Sigmoid colon (tissue), 6 donors: ENCODE measurements at regions not wholly inside any gene's neighbourhood (a gene's known extent, or its start where the extent isn't known, plus 50 kb on each side); places are given as distances from the start of the nearest gene placed in this dataset.

Source experiments
- DNase-seq: peaks from one replicate; pipeline ENCODE4 v3.0.0-alpha.2; 2019
- H3K27ac ChIP-seq, 4 donors: fragments of 200-600 bp; sonication (generic); one replicate each; pipeline ENCODE4 v1.5.1; 2016 to 2019; ENCODE audit warnings: mild to moderate bottlenecking in 1 of 4
- H3K27me3 ChIP-seq, 3 donors: fragments of 200-600 bp; sonication (generic); one replicate each; pipeline ENCODE4 v1.5.1; 2019; ENCODE audit warnings: mild to moderate bottlenecking in 1 of 3
- H3K36me3 ChIP-seq, 4 donors: fragments of 200-600 bp; sonication (generic); one replicate each; pipeline ENCODE4 v1.5.1; 2016 to 2019
- H3K4me1 ChIP-seq, 4 donors: fragments of 200-600 bp; sonication (generic); one replicate each; pipeline ENCODE4 v1.5.1; 2017 to 2019
- H3K4me3 ChIP-seq, 4 donors: fragments of 200-600 bp; sonication (generic); one replicate each; pipeline ENCODE4 v1.5.1; 2017 to 2019; ENCODE audit warnings: mild to moderate bottlenecking in 2 of 4, moderate library complexity in 1 of 4
- H3K9me3 ChIP-seq, 4 donors: fragments of 200-600 bp in 3 of 4; sonication (generic) in 3 of 4; one replicate each; pipeline versions ENCODE4 v1.5.1 to v1.6.1; 2013 to 2019
- CTCF ChIP-seq, 4 experiments: fragments of 450-650 bp in 3 of 4; fragments of 200-600 bp in 1 of 4; IDR thresholded peaks; one replicate each; pipeline ENCODE4 v1.5.1; 2016 to 2019; ENCODE audit warnings: antibody characterized with exemption in 4 of 4, mild to moderate bottlenecking in 3 of 4, moderate library complexity in 2 of 4
- EP300 ChIP-seq, 4 donors: sonication (generic); formaldehyde crosslinking; IDR thresholded peaks; one replicate each; pipeline ENCODE4 v1.6.1; 2017; ENCODE audit warnings: antibody characterized with exemption in 4 of 4
- POLR2A ChIP-seq, 2 donors: fragments of 450-650 bp; IDR thresholded peaks; one replicate each; pipeline ENCODE4 v1.6.1; 2016; ENCODE audit warnings: antibody characterized with exemption in 2 of 2, mild to moderate bottlenecking in 2 of 2, moderate library complexity in 2 of 2
- POLR2AphosphoS5 ChIP-seq, 4 donors: sonication (generic); formaldehyde crosslinking; IDR thresholded peaks; one replicate each; pipeline ENCODE4 v1.6.1; 2017; ENCODE audit warnings: antibody characterized with exemption in 4 of 4
- WGBS, 2 donors: extraction: QIAGEN DNeasy Blood & Tissue Kit; methylation state at CpG; one replicate each; pipeline ENCODE4 v1.1.7; 2013; 5-methylcytosine and 5-hydroxymethylcytosine counted together
- intact Hi-C: fragments of 100-400 bp; cut with DNase I; formaldehyde crosslinking; loops from one replicate; pipeline ENCODE4 v1.15.1; 2023
- donor health status: healthy with polysubstance abuse.
- donor health status: healthy.

GRCh38 chr16:54707813-54708212 is 222.9 kb upstream of the IRX5 start:
- Histone ChIP-seq H3K4me1 (no peaks in the 10 kb centered on the region), H3K27me3 (no peaks in the 10 kb centered on the region), H3K4me3 (no peak overlapping the region), H3K9me3 (no peaks in the 10 kb centered on the region), H3K27ac (no peak overlapping the region), H3K36me3 (no peaks in the 10 kb centered on the region)
- 76 to 87% methylated on average over 2 of the region's 2 CpGs for WGBS, 2 donors
- intact Hi-C loops: no loop called here
- TF ChIP-seq EP300 (IDR thresholded peaks at IDR 0.05) (no peak), POLR2AphosphoS5 (IDR thresholded peaks at IDR 0.05) (no peak), POLR2A (IDR thresholded peaks at IDR 0.05) (no peak), CTCF (IDR thresholded peaks at IDR 0.05) (no peak)
- DNase-seq: no peak

GRCh38 chr16:54706406-54706805 is 224.3 kb upstream of the IRX5 start:
- peaks cover 0 to 4% (median 0%) of the 10 kb centered on the region in 4 donors for H3K9me3 ChIP-seq
- no peak overlapping the region for H3K27ac ChIP-seq
- TF ChIP-seq EP300 (IDR thresholded peaks at IDR 0.05) (no peak), CTCF (IDR thresholded peaks at IDR 0.05) (no peak), POLR2A (IDR thresholded peaks at IDR 0.05) (no peak), POLR2AphosphoS5 (IDR thresholded peaks at IDR 0.05) (no peak)
- no peaks in the 10 kb centered on the region for H3K36me3 ChIP-seq
- intact Hi-C loops: no loop called here
- no peak for DNase-seq
- WGBS, 2 donors: 78 to 82% methylated on average over 2 of the region's 2 CpGs
- no peak overlapping the region for H3K4me3 ChIP-seq
- H3K4me1 ChIP-seq: no peaks in the 10 kb centered on the region
- H3K27me3 ChIP-seq: no peaks in the 10 kb centered on the region

- DNase-seq: no peak
- H3K27ac ChIP-seq: no peak overlapping the region
- WGBS, 2 donors: 54 to 67% methylated on average over 9 of the region's 9 CpGs
- intact Hi-C loops: no loop called here
- H3K4me3 ChIP-seq: no peak overlapping the region
- peaks cover 0 to 4% (median 1%) of the 10 kb centered on the region in 4 donors for H3K9me3 ChIP-seq
- no peaks in the 10 kb centered on the region for H3K36me3 ChIP-seq
- TF ChIP-seq CTCF (IDR thresholded peaks at IDR 0.05): no peak
- TF ChIP-seq POLR2AphosphoS5 (IDR thresholded peaks at IDR 0.05): no peak
- no peak for TF ChIP-seq POLR2A (IDR thresholded peaks at IDR 0.05)
- no peak for TF ChIP-seq EP300 (IDR thresholded peaks at IDR 0.05)
- H3K27me3 ChIP-seq: no peaks in the 10 kb centered on the region
- H3K4me1 ChIP-seq: no peaks in the 10 kb centered on the region
These were observed 227.3 kb upstream of the IRX5 start for GRCh38 chr16:54703339-54703738.

- Histone ChIP-seq H3K27me3 (peaks cover 0 to 3% (median 0%) of the 10 kb centered on the region in 3 donors), H3K36me3 (no peaks in the 10 kb centered on the region), H3K4me1 (no peaks in the 10 kb centered on the region), H3K9me3 (peaks cover 0 to 4% (median 1%) of the 10 kb centered on the region in 4 donors), H3K4me3 (no peak overlapping the region), H3K27ac (no peak overlapping the region)
- WGBS, 2 donors: 68 to 78% methylated on average over 6 of the region's 6 CpGs
- no peak for DNase-seq
- intact Hi-C loops: no loop called here
- TF ChIP-seq CTCF (IDR thresholded peaks at IDR 0.05): no peak
- TF ChIP-seq EP300 (IDR thresholded peaks at IDR 0.05): no peak
- no peak for TF ChIP-seq POLR2A (IDR thresholded peaks at IDR 0.05)
- no peak for TF ChIP-seq POLR2AphosphoS5 (IDR thresholded peaks at IDR 0.05)
These were observed 231.0 kb upstream of the IRX5 start for GRCh38 chr16:54699656-54700055.

GRCh38 chr16:54697677-54698076 is 233.0 kb upstream of the IRX5 start:
- Histone ChIP-seq H3K27me3 (peaks cover 0 to 3% (median 0%) of the 10 kb centered on the region in 3 donors), H3K36me3 (no peaks in the 10 kb centered on the region), H3K4me1 (no peaks in the 10 kb centered on the region), H3K27ac (no peak overlapping the region), H3K4me3 (no peak overlapping the region), H3K9me3 (peaks cover 0 to 4% (median 1%) of the 10 kb centered on the region in 4 donors)
- intact Hi-C loops: no loop called here
- TF ChIP-seq POLR2A (IDR thresholded peaks at IDR 0.05): no peak
- TF ChIP-seq POLR2AphosphoS5 (IDR thresholded peaks at IDR 0.05): no peak
- no peak for TF ChIP-seq EP300 (IDR thresholded peaks at IDR 0.05)
- TF ChIP-seq CTCF (IDR thresholded peaks at IDR 0.05): no peak
- 34 to 58% methylated on average over 8 of the region's 8 CpGs for WGBS, 2 donors
- no peak for DNase-seq
